Hepatocyte (in vitro differentiated cells): ENCODE measurements at regions not wholly inside any gene's neighbourhood (a gene's known extent, or its start where the extent isn't known, plus 50 kb on each side); places are given as distances from the start of the nearest gene placed in this dataset.

Experiments
- EZH2 ChIP-seq: fragments of 200-600 bp; sonication (generic); IDR thresholded peaks from 2 replicates; pipeline ENCODE4 v1.6.1; 2016; ENCODE audit warnings: antibody characterized with exemption, mild to moderate bottlenecking, borderline replicate concordance
- TF ChIP-seq, protein P1 (sequence below): fragments of 200-600 bp; sonication (generic); IDR thresholded peaks from 2 replicates; pipeline ENCODE4 v1.5.1; 2016; ENCODE audit warnings: antibody characterized with exemption, mild to moderate bottlenecking; ENCODE audit not compliant: poor library complexity

DNA sequence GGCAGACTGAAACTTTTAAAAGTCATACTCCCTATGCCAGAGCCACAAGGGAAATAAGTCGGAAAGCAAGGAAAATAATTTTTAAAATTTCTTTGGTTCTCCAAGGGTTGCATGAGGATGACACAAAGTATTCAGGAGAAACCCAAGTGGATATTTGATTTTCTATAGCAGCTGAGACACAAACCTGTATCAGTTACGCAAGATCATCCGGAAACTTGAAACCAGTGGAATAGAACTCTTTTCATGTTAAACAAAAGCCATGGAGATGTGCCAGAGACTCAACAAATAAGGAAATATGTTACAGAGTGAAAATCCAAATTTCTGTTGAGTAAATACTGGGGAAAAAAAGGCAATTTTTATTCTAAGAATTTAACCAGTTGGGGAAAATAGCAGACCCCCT is 294.7 kb downstream of the KIF2B start:
- TF ChIP-seq, protein P1, sequence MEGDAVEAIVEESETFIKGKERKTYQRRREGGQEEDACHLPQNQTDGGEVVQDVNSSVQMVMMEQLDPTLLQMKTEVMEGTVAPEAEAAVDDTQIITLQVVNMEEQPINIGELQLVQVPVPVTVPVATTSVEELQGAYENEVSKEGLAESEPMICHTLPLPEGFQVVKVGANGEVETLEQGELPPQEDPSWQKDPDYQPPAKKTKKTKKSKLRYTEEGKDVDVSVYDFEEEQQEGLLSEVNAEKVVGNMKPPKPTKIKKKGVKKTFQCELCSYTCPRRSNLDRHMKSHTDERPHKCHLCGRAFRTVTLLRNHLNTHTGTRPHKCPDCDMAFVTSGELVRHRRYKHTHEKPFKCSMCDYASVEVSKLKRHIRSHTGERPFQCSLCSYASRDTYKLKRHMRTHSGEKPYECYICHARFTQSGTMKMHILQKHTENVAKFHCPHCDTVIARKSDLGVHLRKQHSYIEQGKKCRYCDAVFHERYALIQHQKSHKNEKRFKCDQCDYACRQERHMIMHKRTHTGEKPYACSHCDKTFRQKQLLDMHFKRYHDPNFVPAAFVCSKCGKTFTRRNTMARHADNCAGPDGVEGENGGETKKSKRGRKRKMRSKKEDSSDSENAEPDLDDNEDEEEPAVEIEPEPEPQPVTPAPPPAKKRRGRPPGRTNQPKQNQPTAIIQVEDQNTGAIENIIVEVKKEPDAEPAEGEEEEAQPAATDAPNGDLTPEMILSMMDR = no peak
- no peak for TF ChIP-seq EZH2
